Muscle layer of colon (tissue), 2 donors: ENCODE measurements at regions not wholly inside any gene's neighbourhood (a gene's known extent, or its start where the extent isn't known, plus 50 kb on each side); places are given as distances from the start of the nearest gene placed in this dataset.

Source experiments
- H3K27ac ChIP-seq: one replicate; pipeline ENCODE4 v1.7.0; 2013; ENCODE audit warnings: low read depth, mild to moderate bottlenecking, low read length, moderate library complexity
- H3K27me3 ChIP-seq, 2 donors: one replicate each; pipeline ENCODE4 v1.7.0; 2013; ENCODE audit warnings: low read length in 2 of 2, mild to moderate bottlenecking in 2 of 2; ENCODE audit not compliant: insufficient read depth in 2 of 2, control insufficient read depth in 1 of 2
- H3K36me3 ChIP-seq: one replicate; pipeline ENCODE4 v1.7.0; 2013; ENCODE audit warnings: mild to moderate bottlenecking, low read length; ENCODE audit not compliant: insufficient read depth
- H3K4me1 ChIP-seq: one replicate; pipeline ENCODE4 v1.7.0; 2013; ENCODE audit warnings: mild to moderate bottlenecking, low read length; ENCODE audit not compliant: insufficient read depth
- H3K4me3 ChIP-seq, 2 donors: one replicate each; pipeline ENCODE4 v1.7.0; 2013; ENCODE audit warnings: low read length in 2 of 2, low read depth in 1 of 2, mild to moderate bottlenecking in 1 of 2, moderate library complexity in 1 of 2
- H3K9ac ChIP-seq: one replicate; pipeline ENCODE4 v1.7.0; 2013; ENCODE audit warnings: low read length
- H3K9me3 ChIP-seq: one replicate; pipeline ENCODE4 v1.7.0; 2013; ENCODE audit warnings: mild to moderate bottlenecking, low read length
- donor health status: abdominal sarcoma.
- donor health status: Adenocarcinoma of cecum.

DNA sequence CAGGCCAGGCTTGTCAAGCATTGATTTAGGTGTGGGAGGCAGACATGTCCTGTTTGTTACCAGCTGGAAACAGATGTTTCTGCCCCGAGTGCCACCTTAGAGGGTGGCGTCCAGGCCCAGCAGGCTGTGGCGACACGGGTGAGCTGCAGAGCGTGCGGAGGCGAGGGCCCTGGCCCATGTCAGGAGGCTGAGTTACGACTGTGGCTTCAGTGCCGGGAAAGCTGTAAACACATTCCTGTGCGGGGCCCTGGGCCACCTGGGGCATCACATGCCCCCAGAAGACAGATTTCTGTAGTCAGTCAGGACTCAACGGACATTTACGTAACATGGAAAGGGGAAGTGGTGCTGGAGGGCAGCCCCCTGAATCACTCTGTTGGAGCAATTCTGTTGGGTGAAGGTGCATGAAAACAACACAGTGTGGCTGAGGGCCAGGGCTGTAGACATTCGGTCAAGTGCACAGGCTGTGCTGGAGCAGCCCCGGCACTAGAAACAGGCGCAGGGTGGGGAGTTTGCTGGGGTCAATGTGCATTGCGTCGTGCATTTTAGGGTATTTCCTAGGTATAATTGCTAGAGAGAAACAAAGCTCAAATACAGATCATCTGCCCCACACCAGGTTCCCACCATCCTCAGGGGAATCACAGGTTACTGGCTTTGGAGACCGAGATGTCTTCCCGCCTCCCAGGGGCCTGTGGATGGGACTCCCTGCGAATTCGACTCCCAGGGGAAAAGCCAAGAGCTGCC lies 291.8 kb downstream of the TMEM121 start:
- Histone ChIP-seq H3K9me3 (no peaks in the 10 kb centered on the region), H3K9ac (no peak overlapping the region), H3K27ac (no peak overlapping the region), H3K4me1 (no peaks in the 10 kb centered on the region), H3K4me3 (no peak overlapping the region), H3K27me3 (peaks cover 0 to 4% of the 10 kb centered on the region in 2 donors), H3K36me3 (no peaks in the 10 kb centered on the region)

DNA sequence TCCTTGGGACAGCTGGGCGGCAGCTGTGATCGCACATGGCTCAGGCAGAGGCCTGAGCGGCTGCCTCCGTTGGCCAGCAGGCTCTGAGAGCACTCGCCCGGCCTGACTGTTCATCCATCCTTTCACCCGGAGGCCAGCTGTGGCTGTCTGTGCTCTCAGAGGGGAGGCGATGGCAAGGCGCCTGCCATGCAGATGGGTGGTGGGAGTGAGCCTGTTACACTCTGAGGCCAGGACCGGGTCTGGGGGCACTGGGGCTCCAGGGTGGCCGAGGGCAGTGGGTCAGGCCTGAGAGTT lies 292.3 kb downstream of the TMEM121 start:
- H3K4me3 ChIP-seq = no peak overlapping the region
- H3K27me3 ChIP-seq = peaks cover 0 to 4% of the 10 kb centered on the region in 2 donors
- no peaks in the 10 kb centered on the region for H3K9me3 ChIP-seq
- no peaks in the 10 kb centered on the region for H3K36me3 ChIP-seq
- no peak overlapping the region for H3K9ac ChIP-seq
- no peak overlapping the region for H3K27ac ChIP-seq
- H3K4me1 ChIP-seq = no peaks in the 10 kb centered on the region

DNA sequence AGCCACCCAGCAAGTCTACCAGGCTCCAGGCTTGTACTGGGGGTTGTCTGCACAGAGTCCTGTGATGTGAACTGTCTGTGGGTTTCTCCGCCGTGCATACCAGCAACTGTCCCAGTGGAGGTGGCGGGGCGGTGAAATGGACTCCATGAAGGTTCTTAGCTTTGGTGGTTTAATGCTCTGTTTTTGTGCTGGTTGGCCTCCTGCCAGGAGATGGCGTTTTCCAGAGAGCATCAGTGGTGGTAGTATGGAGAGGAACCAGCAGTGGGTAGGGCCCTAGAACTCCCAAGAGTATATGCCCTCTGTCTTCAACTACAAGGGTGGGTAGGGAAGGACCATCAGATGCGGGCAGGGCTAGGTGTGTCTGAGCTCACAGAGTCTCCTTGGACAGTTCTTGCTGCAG lies 303.8 kb downstream of the TMEM121 start:
- no peak overlapping the region for H3K9ac ChIP-seq
- H3K27ac ChIP-seq = no peak overlapping the region
- no peaks in the 10 kb centered on the region for H3K9me3 ChIP-seq
- H3K4me3 ChIP-seq = no peak overlapping the region
- no peaks in the 10 kb centered on the region for H3K4me1 ChIP-seq
- no peaks in the 10 kb centered on the region for H3K36me3 ChIP-seq
- H3K27me3 ChIP-seq = no peaks in the 10 kb centered on the region

DNA sequence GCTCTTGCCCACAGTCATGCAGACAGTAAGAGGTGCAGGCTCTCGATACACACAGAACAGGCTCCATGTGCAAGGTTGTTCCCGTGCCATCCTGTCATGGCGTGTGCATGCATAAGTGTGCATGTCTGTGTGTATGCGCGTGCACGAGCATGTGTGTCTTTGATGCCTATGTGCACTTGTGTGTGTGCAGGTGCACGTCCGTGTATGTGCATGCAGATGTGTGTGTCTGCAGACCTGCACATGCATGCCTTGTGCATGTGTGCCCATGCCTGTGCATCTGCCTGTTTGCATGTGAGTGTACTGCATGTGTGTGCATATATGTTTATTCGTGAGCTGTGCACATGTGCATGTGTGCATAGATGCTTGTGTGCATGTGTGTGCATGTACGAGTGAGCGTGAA lies 309.8 kb downstream of the TMEM121 start:
- no peaks in the 10 kb centered on the region for H3K36me3 ChIP-seq
- H3K27me3 ChIP-seq = no peaks in the 10 kb centered on the region
- no peaks in the 10 kb centered on the region for H3K4me1 ChIP-seq
- H3K27ac ChIP-seq = no peak overlapping the region
- H3K4me3 ChIP-seq = no peak overlapping the region
- H3K9ac ChIP-seq = no peak overlapping the region
- no peaks in the 10 kb centered on the region for H3K9me3 ChIP-seq

DNA sequence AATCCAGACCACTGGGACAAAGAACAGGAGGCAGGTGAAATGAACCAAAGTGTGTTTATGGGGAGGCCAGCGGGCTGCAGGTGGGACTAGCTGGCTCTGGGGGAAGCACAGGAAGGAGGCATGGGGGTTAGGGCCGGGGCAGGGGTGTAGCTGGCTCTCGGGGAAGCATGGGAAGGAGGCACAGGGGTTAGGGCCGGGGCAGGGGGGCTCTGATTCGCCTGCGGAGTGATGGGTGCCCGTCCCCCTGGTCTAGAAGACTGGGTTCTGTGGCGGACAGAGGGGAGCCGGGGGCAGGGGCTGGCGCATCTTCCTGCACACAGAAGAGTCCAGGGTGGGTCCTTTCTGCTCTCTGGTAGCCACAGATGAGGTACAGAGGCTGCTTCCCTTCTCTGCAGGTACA lies 310.3 kb downstream of the TMEM121 start:
- Histone ChIP-seq H3K4me3 (no peak overlapping the region), H3K27ac (no peak overlapping the region), H3K4me1 (no peaks in the 10 kb centered on the region), H3K27me3 (no peaks in the 10 kb centered on the region), H3K9ac (no peak overlapping the region), H3K36me3 (no peaks in the 10 kb centered on the region), H3K9me3 (no peaks in the 10 kb centered on the region)

DNA sequence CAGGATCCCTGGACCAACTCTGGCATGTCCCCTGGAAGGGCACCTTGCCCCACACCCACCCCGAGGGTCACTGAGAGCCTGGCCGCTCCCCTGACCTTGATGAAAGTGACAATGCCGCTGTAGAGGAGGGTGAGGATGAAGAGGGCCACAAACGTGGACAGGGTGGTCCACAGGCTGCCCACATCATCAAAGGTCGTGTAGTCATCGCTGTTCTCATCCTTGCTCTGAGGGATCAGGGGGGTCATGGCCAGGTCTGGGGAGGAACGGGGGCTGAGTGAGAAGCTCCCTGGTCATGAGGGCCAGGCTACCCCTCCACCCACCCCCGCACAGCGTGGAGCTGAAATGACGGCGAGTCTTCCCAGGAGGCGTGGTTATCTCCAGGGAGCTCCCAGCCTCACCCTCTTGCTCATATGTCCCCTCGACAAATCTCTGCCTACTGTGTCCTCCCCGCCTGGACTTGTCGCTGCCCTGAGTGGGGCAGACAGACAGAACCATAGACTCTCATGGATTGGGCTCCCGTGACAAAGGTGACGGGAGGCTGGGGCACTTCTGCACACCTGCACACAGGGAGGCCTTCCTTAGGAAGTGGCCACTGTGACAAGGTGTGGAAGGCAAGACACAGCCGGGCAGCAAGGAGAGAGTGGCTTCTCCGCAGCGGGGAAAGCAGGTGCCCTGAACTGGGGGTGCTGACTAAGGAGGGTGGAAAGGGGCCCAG lies 311.1 kb downstream of the TMEM121 start:
- H3K4me3 ChIP-seq = no peak overlapping the region
- no peak overlapping the region for H3K27ac ChIP-seq
- H3K27me3 ChIP-seq = no peaks in the 10 kb centered on the region
- no peaks in the 10 kb centered on the region for H3K36me3 ChIP-seq
- no peaks in the 10 kb centered on the region for H3K9me3 ChIP-seq
- H3K9ac ChIP-seq = no peak overlapping the region
- no peaks in the 10 kb centered on the region for H3K4me1 ChIP-seq

DNA sequence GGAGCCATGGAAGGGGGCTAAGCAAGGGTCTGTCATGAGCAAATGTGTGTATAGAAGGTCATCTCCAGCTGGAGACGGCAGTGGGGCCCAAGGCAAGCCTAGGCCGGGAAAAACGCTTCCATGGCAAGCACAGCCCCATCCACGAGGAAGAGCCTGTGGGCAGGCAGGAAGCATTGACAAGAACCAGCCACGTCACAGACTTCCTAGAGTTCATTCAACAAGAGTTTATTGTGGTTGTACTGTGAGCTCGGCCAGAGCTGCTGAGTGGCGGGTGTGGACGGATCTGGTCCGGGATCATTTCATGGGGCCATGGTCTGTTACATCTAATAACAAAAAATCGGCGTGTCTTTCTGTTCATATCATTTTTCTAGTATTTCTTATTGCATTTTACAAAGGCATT lies 311.7 kb downstream of the TMEM121 start:
- H3K27me3 ChIP-seq = no peaks in the 10 kb centered on the region
- no peak overlapping the region for H3K4me3 ChIP-seq
- no peak overlapping the region for H3K27ac ChIP-seq
- no peak overlapping the region for H3K9ac ChIP-seq
- H3K4me1 ChIP-seq = no peaks in the 10 kb centered on the region
- no peaks in the 10 kb centered on the region for H3K36me3 ChIP-seq
- no peaks in the 10 kb centered on the region for H3K9me3 ChIP-seq

DNA sequence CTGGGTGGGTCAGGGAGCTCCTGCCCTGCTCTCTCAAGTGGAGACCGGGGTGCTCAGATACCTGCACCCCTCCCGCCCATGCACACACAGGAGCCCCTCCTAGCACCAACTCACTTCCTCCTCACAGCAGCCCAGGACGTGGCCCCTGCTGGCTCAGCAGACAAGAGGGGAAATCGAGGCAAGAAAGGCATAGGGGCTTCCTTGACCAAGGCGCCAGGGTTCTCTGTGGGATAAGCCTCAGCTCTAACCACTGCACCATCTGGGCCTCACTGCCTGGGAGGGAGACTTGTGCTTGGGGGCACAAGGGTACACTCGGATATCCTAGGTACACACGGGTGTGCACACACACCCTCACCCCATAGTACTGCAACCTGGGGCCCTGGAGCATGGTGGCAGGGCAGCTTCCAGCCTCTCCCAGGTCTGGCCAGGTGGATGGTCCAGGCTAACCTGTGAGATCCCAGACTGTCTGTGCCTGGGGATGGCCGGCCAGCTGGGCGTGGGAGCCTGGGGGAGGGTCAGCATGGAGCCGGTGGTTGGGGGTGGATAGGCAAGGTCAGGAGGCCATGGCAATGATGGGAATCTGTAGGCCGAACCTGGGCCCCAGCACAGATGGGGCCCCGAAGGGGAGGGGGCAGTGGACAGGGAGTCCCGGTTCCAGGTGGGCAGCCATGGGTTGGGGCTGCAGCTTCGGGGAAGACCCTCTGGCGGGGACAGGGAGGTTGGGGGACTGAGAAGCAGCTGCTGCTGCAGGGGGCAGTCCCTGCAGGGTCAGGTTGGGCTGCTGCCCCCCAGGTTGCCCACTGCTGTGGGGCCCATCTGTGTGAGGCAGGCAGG lies 312.4 kb downstream of the TMEM121 start:
- H3K9me3 ChIP-seq = no peaks in the 10 kb centered on the region
- no peak overlapping the region for H3K4me3 ChIP-seq
- no peaks in the 10 kb centered on the region for H3K27me3 ChIP-seq
- no peaks in the 10 kb centered on the region for H3K36me3 ChIP-seq
- H3K27ac ChIP-seq = no peak overlapping the region
- no peaks in the 10 kb centered on the region for H3K4me1 ChIP-seq
- no peak overlapping the region for H3K9ac ChIP-seq

DNA sequence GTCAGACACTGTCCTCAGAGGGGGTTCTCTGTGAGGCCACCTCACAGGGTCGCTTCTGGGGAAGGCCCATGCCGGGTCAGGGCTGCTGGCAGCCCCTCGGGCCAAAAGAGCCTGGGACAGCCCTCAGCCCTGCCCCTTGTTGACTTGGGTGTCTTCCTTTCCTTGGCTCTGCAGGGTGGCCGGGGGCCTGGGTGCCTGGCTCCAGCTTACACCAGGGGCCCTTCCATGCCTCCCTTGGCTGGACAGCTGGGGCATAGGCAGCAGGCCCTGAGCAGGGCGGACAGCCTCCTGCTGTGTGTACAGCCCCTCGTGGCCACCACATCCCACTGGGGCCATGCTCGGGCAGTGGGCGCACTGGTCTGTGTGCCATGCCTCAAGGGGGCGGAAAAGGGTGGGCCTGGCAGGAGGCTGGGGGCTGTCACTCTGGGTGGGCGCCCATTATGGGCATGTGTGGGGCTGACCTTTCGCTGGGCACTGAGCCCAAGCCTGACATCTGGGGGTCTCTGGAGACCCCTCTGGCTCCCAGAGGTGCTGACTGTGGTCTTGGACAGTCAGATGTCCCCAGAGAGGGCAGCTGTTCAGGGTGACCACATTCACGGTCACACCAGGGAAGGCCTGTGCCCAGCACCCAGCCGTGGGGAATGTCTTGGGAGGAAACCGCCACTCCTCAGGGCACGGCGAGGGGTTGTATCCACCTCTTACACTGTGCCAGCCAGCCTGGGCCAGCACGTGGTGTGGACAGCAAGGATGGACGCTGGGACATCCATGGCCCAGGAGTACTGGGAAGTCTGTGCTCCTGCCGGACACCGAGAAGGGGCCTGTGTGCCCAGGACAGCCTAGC lies 313.3 kb downstream of the TMEM121 start:
- no peak overlapping the region for H3K9ac ChIP-seq
- no peak overlapping the region for H3K27ac ChIP-seq
- H3K36me3 ChIP-seq = no peaks in the 10 kb centered on the region
- no peaks in the 10 kb centered on the region for H3K27me3 ChIP-seq
- no peaks in the 10 kb centered on the region for H3K4me1 ChIP-seq
- H3K4me3 ChIP-seq = no peak overlapping the region
- no peaks in the 10 kb centered on the region for H3K9me3 ChIP-seq

DNA sequence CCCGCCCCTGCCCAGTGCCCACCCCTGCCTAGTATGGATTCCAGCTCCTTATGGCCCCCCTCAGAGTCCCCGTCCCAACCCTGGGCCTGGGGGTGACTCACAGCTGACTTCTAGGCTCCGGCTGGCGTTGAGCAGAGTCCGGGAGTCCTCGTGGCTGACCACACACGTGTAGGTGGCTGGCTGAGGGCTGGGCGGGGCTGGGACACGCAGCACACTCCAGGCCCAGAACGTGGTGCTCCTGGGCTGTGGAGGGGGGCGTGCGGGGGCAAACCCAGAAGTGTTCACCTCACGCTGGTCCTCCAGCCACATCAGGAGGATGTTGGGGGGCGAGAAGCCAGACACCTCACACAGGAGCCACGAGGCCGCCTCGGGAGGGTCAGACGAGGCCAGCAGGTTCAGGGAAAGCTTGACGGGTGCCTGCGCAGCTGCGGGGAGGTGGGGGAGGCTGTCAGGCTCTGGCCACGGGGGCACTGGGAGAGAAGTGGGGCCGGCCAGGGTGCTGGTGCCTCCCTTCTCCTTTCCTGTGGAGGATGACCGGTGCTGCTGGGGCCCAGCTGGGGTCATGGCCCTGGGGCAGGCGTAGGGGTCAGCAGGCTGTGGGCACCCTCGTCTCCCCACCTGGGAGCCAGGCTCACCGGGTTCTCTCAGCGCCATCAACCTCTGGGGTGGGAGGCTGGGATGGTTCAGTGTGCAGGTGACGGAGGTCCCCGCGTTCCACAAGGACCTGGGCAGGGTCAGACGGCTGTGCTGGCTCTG lies 314.1 kb downstream of the TMEM121 start:
- H3K27ac ChIP-seq = no peak overlapping the region
- no peak overlapping the region for H3K4me3 ChIP-seq
- no peaks in the 10 kb centered on the region for H3K4me1 ChIP-seq
- no peaks in the 10 kb centered on the region for H3K36me3 ChIP-seq
- H3K27me3 ChIP-seq = no peaks in the 10 kb centered on the region
- H3K9ac ChIP-seq = no peak overlapping the region
- no peaks in the 10 kb centered on the region for H3K9me3 ChIP-seq
